HCT116 (cell line): ENCODE measurements at regions not wholly inside any gene's neighbourhood (a gene's known extent, or its start where the extent isn't known, plus 50 kb on each side); places are given as distances from the start of the nearest gene placed in this dataset.

Source experiments
- ATAC-seq: fragments of 200-7000 bp; cut with Tn5 transposase; 2 replicates; pipeline ENCODE4 v1.9.1; 2020; ENCODE audit warnings: mild to moderate bottlenecking, moderate library complexity
- BruUV-seq: library from RNA; stranded (reverse); fragments of 400-500 nt; replicated peaks from 2 replicates; lab custom pipeline; 2021; lab: Mats Ljungman, UMichigan
- CTCF ChIA-PET: fragments of 300-600 bp; sonication (Branson Sonifier 250); formaldehyde crosslinking; loops from one replicate; lab custom pipeline; 2021; ENCODE audit warnings: antibody characterized with exemption; lab: Charles Lee
- POLR2A ChIA-PET: fragments of 300-600, 350-600 bp; sonication (Branson Sonifier 250); formaldehyde crosslinking; loops from one replicate; lab custom pipeline; 2021; ENCODE audit warnings: antibody characterized with exemption; lab: Charles Lee
- RAD21 ChIA-PET, 2 experiments: fragments of 300-600 bp; sonication (Branson Sonifier 250); formaldehyde crosslinking; loops; one replicate each; lab custom pipeline; 2023; ENCODE audit warnings: low total read pairs in 2 of 2; ENCODE audit not compliant: uncharacterized antibody in 2 of 2, unreplicated experiment in 2 of 2, low non-redundant PET in 1 of 2; lab: Charles Lee
- DNase-seq: peaks from one replicate; pipeline ENCODE4 v3.0.0-alpha.2; 2010; ENCODE audit warnings: low read depth, low spot score
- H2AFZ ChIP-seq: fragments of 200-600 bp; shearing (Covaris generic), sonication (generic); 2 replicates; pipeline ENCODE4 v1.6.1; 2017; ENCODE audit warnings: low read depth, mixed run types, mixed read lengths, antibody characterized with exemption, low read length; ENCODE audit not compliant: poor library complexity, severe bottlenecking
- H3K27ac ChIP-seq: 2 replicates; pipeline ENCODE4 v1.5.1; 2012; ENCODE audit warnings: low read depth, low read length
- H3K27me3 ChIP-seq: fragments of 200-600 bp; sonication (generic); 2 replicates; pipeline ENCODE4 v1.6.1; 2016; ENCODE audit warnings: mixed run types, low read length, mixed read lengths; ENCODE audit not compliant: insufficient read depth
- H3K36me3 ChIP-seq, 2 experiments: fragments of 200-500 bp in 1 of 2; fragments of 200-600 bp in 1 of 2; sonication (Bioruptor generic) in 1 of 2; sonication (generic) in 1 of 2; 2 replicates each; pipeline versions ENCODE4 v1.5.1 to v1.6.1; 2014 to 2016; ENCODE audit warnings: low read length in 2 of 2, inconsistent platforms in 1 of 2, mixed read lengths in 1 of 2, mixed run types in 1 of 2; ENCODE audit not compliant: insufficient read depth in 2 of 2, control insufficient read depth in 1 of 2
- H3K4me1 ChIP-seq, 2 experiments: fragments of 200-600 bp in 1 of 2; sonication (generic) in 1 of 2; 2 replicates each; pipeline versions ENCODE4 v1.5.1 to v1.6.1; 2012 to 2017; ENCODE audit warnings: low read length in 2 of 2, inconsistent platforms in 1 of 2, mild to moderate bottlenecking in 1 of 2, mixed read lengths in 1 of 2, mixed run types in 1 of 2, moderate library complexity in 1 of 2; ENCODE audit not compliant: insufficient read depth in 2 of 2, control insufficient read depth in 1 of 2
- H3K4me2 ChIP-seq: fragments of 200-600 bp; sonication (generic); 2 replicates; pipeline ENCODE4 v1.6.1; 2017; ENCODE audit warnings: mixed run types, low read length, mixed read lengths
- H3K4me3 ChIP-seq, 2 experiments: fragments of 200-600 bp in 1 of 2; sonication (generic) in 1 of 2; replicated peaks in 1 of 2; 2 replicates each; pipeline ENCODE4 v1.5.1; 2011 to 2016; ENCODE audit warnings: low read length in 2 of 2, control low read depth in 1 of 2, low read depth in 1 of 2, mild to moderate bottlenecking in 1 of 2, mixed read lengths in 1 of 2, mixed run types in 1 of 2
- H3K79me2 ChIP-seq: fragments of 200-600 bp; sonication (generic); 2 replicates; pipeline ENCODE4 v1.6.1; 2017; ENCODE audit warnings: mild to moderate bottlenecking, mixed run types, low read length, moderate library complexity, mixed read lengths; ENCODE audit not compliant: insufficient read depth
- H3K9ac ChIP-seq: fragments of 200-600 bp; sonication (generic); 2 replicates; pipeline ENCODE4 v1.6.1; 2016; ENCODE audit warnings: low read length, mixed read lengths
- H3K9me2 ChIP-seq: fragments of 200-600 bp; sonication (generic), shearing (Covaris generic); 2 replicates; pipeline ENCODE4 v1.6.1; 2017; ENCODE audit warnings: mixed run types, mild to moderate bottlenecking, moderate library complexity; ENCODE audit not compliant: insufficient read depth
- H3K9me3 ChIP-seq, 2 experiments: fragments of 200-500 bp in 1 of 2; fragments of 200-600 bp in 1 of 2; sonication (Bioruptor generic) in 1 of 2; sonication (generic) in 1 of 2; 2 replicates each; pipeline ENCODE4 v1.6.1; 2014 to 2017; ENCODE audit warnings: low read length in 2 of 2, mixed read lengths in 2 of 2, inconsistent platforms in 1 of 2, low read depth in 1 of 2, mild to moderate bottlenecking in 1 of 2, mixed run types in 1 of 2, moderate library complexity in 1 of 2; ENCODE audit not compliant: control insufficient read depth in 1 of 2, insufficient read depth in 1 of 2
- H4K20me1 ChIP-seq: fragments of 200-600 bp; sonication (generic), shearing (Covaris generic); 2 replicates; pipeline ENCODE4 v1.6.1; 2017; ENCODE audit warnings: mixed run types, mild to moderate bottlenecking, moderate library complexity; ENCODE audit not compliant: insufficient read depth
- EGR1 ChIP-seq: IDR thresholded peaks from 2 replicates; pipeline ENCODE4 v1.6.1; 2012; ENCODE audit warnings: low read depth
- ELF1 ChIP-seq: IDR thresholded peaks from 2 replicates; pipeline ENCODE4 v1.6.1; 2012; ENCODE audit warnings: low read depth, borderline replicate concordance
- FOSL1 ChIP-seq: IDR thresholded peaks from 2 replicates; pipeline ENCODE4 v1.6.1; 2012; ENCODE audit warnings: low read depth
- JUND ChIP-seq: IDR thresholded peaks from 2 replicates; pipeline ENCODE4 v1.6.1; 2012
- POLR2A ChIP-seq: IDR thresholded peaks from 2 replicates; pipeline ENCODE4 v1.7.0; 2011; ENCODE audit warnings: borderline replicate concordance; ENCODE audit not compliant: insufficient read depth, insufficient read length; ENCODE audit errors: extremely low read depth
- POLR2AphosphoS5 ChIP-seq: IDR thresholded peaks from 2 replicates; pipeline ENCODE4 v1.6.1; 2011; ENCODE audit warnings: mild to moderate bottlenecking, low read depth, low read length, moderate library complexity
- RAD21 ChIP-seq: IDR thresholded peaks from 2 replicates; pipeline ENCODE4 v1.6.1; 2012; ENCODE audit warnings: low read depth, mild to moderate bottlenecking
- SP1 ChIP-seq: IDR thresholded peaks from 2 replicates; pipeline ENCODE4 v1.6.1; 2012; ENCODE audit warnings: low read depth
- SRF ChIP-seq: IDR thresholded peaks from 2 replicates; pipeline ENCODE4 v1.6.1; 2012; ENCODE audit warnings: low read depth
- TCF7L2 ChIP-seq: IDR thresholded peaks from 2 replicates; pipeline ENCODE4 v1.7.0; 2011; ENCODE audit warnings: borderline replicate concordance, inconsistent platforms; ENCODE audit not compliant: insufficient read depth, insufficient read length; ENCODE audit errors: extremely low read depth
- ZNF274 ChIP-seq: fragments of 200-500 bp; sonication (Bioruptor generic); IDR thresholded peaks from 2 replicates; pipeline ENCODE4 v1.6.1; 2014; ENCODE audit warnings: mild to moderate bottlenecking, low read depth, low read length, inconsistent platforms
- intact Hi-C: fragments of 100-400 bp; cut with micrococcal nuclease; formaldehyde crosslinking; loops from 2 replicates; pipeline ENCODE4 v1.10.0; 2022
- TF ChIP-seq, protein P1 (sequence below), 3 experiments: fragments of 200-600 bp in 1 of 3; sonication (generic) in 1 of 3; IDR thresholded peaks in 2 of 3; conservative IDR thresholded peaks in 1 of 3; 2 replicates each; pipeline ENCODE4 v1.5.1; 2012 to 2017; ENCODE audit warnings: low read depth in 2 of 3, low read length in 2 of 3, antibody characterized with exemption in 1 of 3, borderline replicate concordance in 1 of 3, control low read depth in 1 of 3, mild to moderate bottlenecking in 1 of 3, mixed read lengths in 1 of 3, mixed run types in 1 of 3, moderate library complexity in 1 of 3; ENCODE audit not compliant: insufficient read depth in 1 of 3

- no peaks in the 10 kb centered on the region for H3K27me3 ChIP-seq
- H3K9me2 ChIP-seq: no peaks in the 10 kb centered on the region
- H3K27ac ChIP-seq: no peak overlapping the region
- H3K79me2 ChIP-seq: no peaks in the 10 kb centered on the region
- no peak overlapping the region for H3K9ac ChIP-seq
- H3K4me1 ChIP-seq: no peaks in the 10 kb centered on the region
- H3K4me3 ChIP-seq: no peak overlapping the region
- BruUV-seq: no TSS peak
- intact Hi-C loops: no loop called here
- ChIA-PET RAD21 (no interaction called here), CTCF (interaction anchor here (1.1 kb wide), 1 partner anchor 12 kb away, joined by 3 read pairs; no protein-coding TSS in a partner anchor), POLR2A (no interaction called here)
- H4K20me1 ChIP-seq: no peaks in the 10 kb centered on the region
- H3K36me3 ChIP-seq: no peaks in the 10 kb centered on the region
- H3K9me3 ChIP-seq: no peaks in the 10 kb centered on the region
- TF ChIP-seq POLR2A: no peak
- no peak for TF ChIP-seq ELF1
- no peak for TF ChIP-seq JUND
- no peak for TF ChIP-seq SP1
- TF ChIP-seq SRF: no peak
- no peak for TF ChIP-seq EGR1
- no peak overlapping the region for H3K4me2 ChIP-seq
- ATAC-seq (no peak), DNase-seq (no peak)
- no peak overlapping the region for H2AFZ ChIP-seq
Measured at GRCh38 chr3:99186016-99186415, 284.5 kb upstream of the DCBLD2 start.

DNA sequence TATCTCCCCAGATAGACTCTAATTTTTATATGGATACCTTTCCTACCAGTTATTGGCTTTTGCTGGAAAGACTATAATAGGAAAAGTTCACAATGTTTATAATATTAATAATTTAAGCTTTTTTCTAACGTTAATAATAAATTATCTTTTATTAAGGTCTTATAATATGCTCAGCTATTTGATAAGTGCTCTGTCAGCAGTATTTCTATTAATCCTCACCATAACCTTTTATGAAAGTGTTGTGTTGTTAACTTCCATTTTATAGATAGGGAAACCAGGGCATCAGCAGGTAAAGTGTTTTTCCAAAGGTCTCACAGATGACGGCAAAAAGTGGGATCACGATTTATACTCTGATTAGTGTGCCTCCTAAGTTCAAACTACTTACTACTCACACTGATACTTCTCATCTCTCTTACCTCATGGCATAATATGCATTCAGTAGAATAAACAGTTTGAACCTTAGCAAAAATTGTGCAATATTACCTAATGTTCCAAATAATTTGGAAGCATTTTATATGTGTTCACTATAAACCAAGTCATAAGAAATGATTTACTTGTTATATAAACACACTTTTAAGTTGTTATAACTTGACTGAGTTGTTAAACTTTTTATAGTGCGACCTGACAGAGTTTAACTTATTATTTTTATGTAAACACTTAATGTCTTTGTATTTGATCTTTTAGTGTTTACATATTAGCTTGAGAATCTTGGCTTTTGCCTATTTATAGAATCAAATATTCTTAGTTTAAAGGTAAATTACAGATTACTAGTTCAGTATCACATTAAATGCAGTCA lies 274.9 kb upstream of the DCBLD2 start:
- no peaks in the 10 kb centered on the region for H3K27me3 ChIP-seq
- DNase-seq (no peak), ATAC-seq (no peak)
- no peak overlapping the region for H3K27ac ChIP-seq
- CTCF ChIA-PET: no interaction called here
- RAD21 ChIA-PET: no interaction called here
- no TSS peak for BruUV-seq
- H3K4me1 ChIP-seq: no peaks in the 10 kb centered on the region
- H3K9me3 ChIP-seq: no peaks in the 10 kb centered on the region
- H3K4me2 ChIP-seq: no peak overlapping the region
- no peaks in the 10 kb centered on the region for H3K79me2 ChIP-seq
- no peak overlapping the region for H3K4me3 ChIP-seq
- POLR2A ChIA-PET: no interaction called here
- H3K9me2 ChIP-seq: no peaks in the 10 kb centered on the region
- no peak overlapping the region for H2AFZ ChIP-seq
- intact Hi-C loops: loop anchor here (10.0 kb wide), 1 partner anchor 362 kb away; no protein-coding TSS in a partner anchor
- H3K9ac ChIP-seq: no peak overlapping the region
- H4K20me1 ChIP-seq: no peaks in the 10 kb centered on the region
- H3K36me3 ChIP-seq: no peaks in the 10 kb centered on the region
- TF ChIP-seq ZNF274 (no peak), RAD21 (no peak), TCF7L2 (no peak), POLR2AphosphoS5 (no peak), SRF (no peak), FOSL1 (no peak), SP1 (no peak)
- TF ChIP-seq, protein P1, sequence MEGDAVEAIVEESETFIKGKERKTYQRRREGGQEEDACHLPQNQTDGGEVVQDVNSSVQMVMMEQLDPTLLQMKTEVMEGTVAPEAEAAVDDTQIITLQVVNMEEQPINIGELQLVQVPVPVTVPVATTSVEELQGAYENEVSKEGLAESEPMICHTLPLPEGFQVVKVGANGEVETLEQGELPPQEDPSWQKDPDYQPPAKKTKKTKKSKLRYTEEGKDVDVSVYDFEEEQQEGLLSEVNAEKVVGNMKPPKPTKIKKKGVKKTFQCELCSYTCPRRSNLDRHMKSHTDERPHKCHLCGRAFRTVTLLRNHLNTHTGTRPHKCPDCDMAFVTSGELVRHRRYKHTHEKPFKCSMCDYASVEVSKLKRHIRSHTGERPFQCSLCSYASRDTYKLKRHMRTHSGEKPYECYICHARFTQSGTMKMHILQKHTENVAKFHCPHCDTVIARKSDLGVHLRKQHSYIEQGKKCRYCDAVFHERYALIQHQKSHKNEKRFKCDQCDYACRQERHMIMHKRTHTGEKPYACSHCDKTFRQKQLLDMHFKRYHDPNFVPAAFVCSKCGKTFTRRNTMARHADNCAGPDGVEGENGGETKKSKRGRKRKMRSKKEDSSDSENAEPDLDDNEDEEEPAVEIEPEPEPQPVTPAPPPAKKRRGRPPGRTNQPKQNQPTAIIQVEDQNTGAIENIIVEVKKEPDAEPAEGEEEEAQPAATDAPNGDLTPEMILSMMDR (IDR thresholded peaks at IDR 0.05 in 2 of 3, conservative IDR thresholded peaks at IDR 0.05 in 1 of 3; ENCODE audit: borderline replicate concordance in 1 of 3, insufficient read depth in 1 of 3, low read depth in 2 of 3, low read length in 2 of 3): no peak
- TF ChIP-seq, all 23 proteins: peak for 0
